HepG2 (cell line): ENCODE measurements at regions not wholly inside any gene's neighbourhood (a gene's known extent, or its start where the extent isn't known, plus 50 kb on each side); places are given as distances from the start of the nearest gene placed in this dataset.

Experiments
- ATAC-seq: fragments of 200-7000 bp; cut with Tn5 transposase; 3 replicates; pipeline ENCODE4 v1.9.1; 2020; ENCODE audit warnings: mild to moderate bottlenecking, moderate library complexity
- BruUV-seq: library from RNA; stranded (reverse); fragments of 400-500 nt; replicated peaks from 2 replicates; lab custom pipeline; 2021; lab: Mats Ljungman, UMichigan
- CTCF ChIA-PET: fragments of 300-600 bp; formaldehyde crosslinking; extraction: SDS; loops from one replicate; lab custom pipeline; 2021; ENCODE audit warnings: low total read pairs, inconsistent platforms, low intra/inter-chr PET ratio; lab: Yijun Ruan, JAX
- POLR2A ChIA-PET: fragments of 350-600 bp; sonication (Branson Sonifier 250); formaldehyde crosslinking; loops from one replicate; lab custom pipeline; 2020; ENCODE audit warnings: antibody characterized with exemption, inconsistent platforms; lab: Yijun Ruan, JAX
- DNase-seq: peaks from one replicate; pipeline ENCODE4 v3.0.0-alpha.2; 2015; ENCODE audit warnings: low spot score
- FAIRE-seq: peaks from 3 replicates; lab custom pipeline; 2011; peaks lifted over from hg19 to GRCh38; lab: Jason Lieb, UNC
- H2AFZ ChIP-seq: one replicate; pipeline ENCODE4 v1.6.1; 2011; ENCODE audit warnings: low read length, inconsistent platforms
- H3K27ac ChIP-seq: fragments of 300-600 bp; 3 replicates; pipeline ENCODE4 v1.8.0; 2011; ENCODE audit warnings: mixed run types, mild to moderate bottlenecking, mixed read lengths, low read length, inconsistent platforms; ENCODE audit not compliant: insufficient read depth; ENCODE audit errors: extremely low read length
- H3K27me3 ChIP-seq, 2 experiments: fragments of 200-600 bp in 1 of 2; 2 replicates in 1 of 2; 3 replicates in 1 of 2; pipeline versions ENCODE4 v1.6.0 to v1.8.0; 2011; ENCODE audit warnings: low read length in 2 of 2, mild to moderate bottlenecking in 2 of 2, moderate library complexity in 2 of 2, inconsistent platforms in 1 of 2; ENCODE audit not compliant: insufficient read depth in 2 of 2, control insufficient read depth in 1 of 2
- H3K36me3 ChIP-seq, 2 experiments: fragments of 200-600 bp in 1 of 2; replicated peaks in 1 of 2; 2 replicates in 1 of 2; 3 replicates in 1 of 2; pipeline versions ENCODE4 v1.5.1 to v1.8.0; 2011; ENCODE audit warnings: low read length in 2 of 2, inconsistent platforms in 1 of 2; ENCODE audit not compliant: insufficient read depth in 2 of 2, control insufficient read depth in 1 of 2
- H3K4me1 ChIP-seq: 2 replicates; pipeline ENCODE4 v1.5.1; 2012; ENCODE audit warnings: low read length, inconsistent platforms; ENCODE audit not compliant: insufficient read depth
- H3K4me2 ChIP-seq: 2 replicates; pipeline ENCODE4 v1.6.0; 2011; ENCODE audit warnings: low read depth, low read length, inconsistent platforms
- H3K4me3 ChIP-seq, 3 experiments: fragments of 200-600 bp in 1 of 3; sonication (generic), shearing (Covaris generic) in 1 of 3; replicated peaks in 1 of 3; 2 replicates each; pipeline ENCODE4 v1.5.1; 2011 to 2016; ENCODE audit warnings: low read length in 3 of 3, inconsistent platforms in 2 of 3, low read depth in 2 of 3, mild to moderate bottlenecking in 2 of 3, control low read depth in 1 of 3, mixed read lengths in 1 of 3; ENCODE audit not compliant: insufficient read depth in 1 of 3
- H3K79me2 ChIP-seq: one replicate; pipeline ENCODE4 v1.6.1; 2011; ENCODE audit warnings: low read length, inconsistent platforms; ENCODE audit not compliant: insufficient read depth
- H3K9ac ChIP-seq: 2 replicates; pipeline ENCODE4 v1.6.0; 2011; ENCODE audit warnings: mild to moderate bottlenecking, low read depth, low read length, inconsistent platforms; ENCODE audit not compliant: insufficient read depth
- H3K9me3 ChIP-seq: 2 replicates; pipeline ENCODE4 v1.5.1; 2012; ENCODE audit warnings: mild to moderate bottlenecking, low read length
- H4K20me1 ChIP-seq: 2 replicates; pipeline ENCODE4 v1.6.0; 2011; ENCODE audit warnings: inconsistent platforms, mild to moderate bottlenecking, low read length, moderate library complexity; ENCODE audit not compliant: insufficient read depth
- ARNT2 ChIP-seq: sonication (generic); formaldehyde crosslinking; IDR thresholded peaks from 2 replicates; pipeline ENCODE4 v1.8.0; 2022; ENCODE audit warnings: mild to moderate bottlenecking, low read depth, missing genetic modification reagents, moderate library complexity
- ATF1 ChIP-seq: IDR thresholded peaks from 2 replicates; pipeline ENCODE4 v1.6.1; 2016; ENCODE audit warnings: mild to moderate bottlenecking, control low read depth
- GMEB2 ChIP-seq: IDR thresholded peaks from 2 replicates; pipeline ENCODE4 v1.6.1; 2016; ENCODE audit warnings: missing biosample characterization, missing genetic modification reagents, low read depth
- ISL2 ChIP-seq: sonication (generic); formaldehyde crosslinking; IDR thresholded peaks from 2 replicates; pipeline ENCODE4 v1.5.0; 2020; ENCODE audit warnings: missing genetic modification reagents
- SMAD9 ChIP-seq: sonication (generic); formaldehyde crosslinking; IDR thresholded peaks from 2 replicates; pipeline ENCODE4 v1.5.1; 2020; ENCODE audit warnings: mild to moderate bottlenecking, missing genetic modification reagents
- ZBED4 ChIP-seq: sonication (generic); formaldehyde crosslinking; IDR thresholded peaks from 2 replicates; pipeline ENCODE4 v1.4.0; 2020; ENCODE audit warnings: missing genetic modification reagents, borderline replicate concordance
- ZNF264 ChIP-seq: sonication (generic); formaldehyde crosslinking; IDR thresholded peaks from 2 replicates; pipeline ENCODE4 v1.4.0; 2020; ENCODE audit warnings: missing genetic modification reagents
- ZNF282 ChIP-seq: fragments of 450-650 bp; IDR thresholded peaks from 2 replicates; pipeline ENCODE4 v1.6.1; 2018; ENCODE audit not compliant: partially characterized antibody
- ZNF292 ChIP-seq: sonication (generic); formaldehyde crosslinking; IDR thresholded peaks from 2 replicates; pipeline ENCODE4 v1.8.1; 2022; ENCODE audit warnings: mild to moderate bottlenecking, low read depth, missing genetic modification reagents, borderline replicate concordance
- ZNF318 ChIP-seq: sonication (generic); formaldehyde crosslinking; IDR thresholded peaks from 2 replicates; pipeline ENCODE4 v1.4.0; 2020; ENCODE audit warnings: mild to moderate bottlenecking, missing genetic modification reagents
- WGBS: methylation state at CpG from one replicate; pipeline ENCODE4 v1.1.6; 2017; ENCODE audit warnings: low lambda C conversion rate; 5-methylcytosine and 5-hydroxymethylcytosine counted together
- in situ Hi-C: cut with HindIII; loops from 2 replicates; pipeline ENCODE4 v1.10.0; 2017; ENCODE audit warnings: low pct_unique_long_range_greater_than_20kb; ENCODE audit not compliant: extremely low pct_ligation_motif_present
- intact Hi-C: fragments of 100-400 bp; cut with micrococcal nuclease; formaldehyde crosslinking; loops from one replicate; pipeline ENCODE4 v1.10.0; 2022; ENCODE audit not compliant: unreplicated experiment

- no peak for TF ChIP-seq ZBED4 (CRISPR knock-in tag)
- no peak for TF ChIP-seq ATF1
- TF ChIP-seq ZNF282, result no peak
- no peak for TF ChIP-seq ARNT2 (CRISPR knock-in tag)
- no peak for TF ChIP-seq GMEB2 (CRISPR knock-in tag)
- TF ChIP-seq ISL2 (CRISPR knock-in tag), result no peak
These were observed 55.1 kb downstream of the KCNC4 start (continued) for GRCh38 chr1:110265186-110265585.

- ATAC-seq (no peak), FAIRE-seq (no peak), DNase-seq (no peak)
- in situ Hi-C loops, result no loop called here
- Histone ChIP-seq H3K36me3 (no peaks in the 10 kb centered on the region), H3K4me3 (no peak overlapping the region), H4K20me1 (no peaks in the 10 kb centered on the region), H3K9me3 (no peaks in the 10 kb centered on the region), H3K79me2 (no peaks in the 10 kb centered on the region), H3K27me3 (peaks cover 0 to 29% of the 10 kb centered on the region in 2 experiments; a peak in 3 of 5 replicates), H3K4me2 (no peak overlapping the region), H3K27ac (no peak overlapping the region), H3K4me1 (0 out of 2 replicates have a peak, but pooled peaks cover under 1% of the 10 kb centered on the region), H3K9ac (no peak overlapping the region), H2AFZ (no peak overlapping the region)
- BruUV-seq, result no TSS peak
- ChIA-PET POLR2A (no interaction called here), CTCF (no interaction called here)
- 55% methylated on average over 2 of the region's 4 CpGs for WGBS
- intact Hi-C loops, result no loop called here
- TF ChIP-seq SMAD9 (CRISPR knock-in tag) (no peak), ZNF292 (CRISPR knock-in tag) (no peak), ZNF264 (CRISPR knock-in tag) (no peak), ZNF318 (CRISPR knock-in tag) (no peak)
These were observed 56.7 kb downstream of the KCNC4 start for GRCh38 chr1:110266834-110267233.
